ENCODE measurements at regions not wholly inside any gene's neighbourhood (a gene's known extent, or its start where the extent isn't known, plus 50 kb on each side); places are given as distances from the start of the nearest gene placed in this dataset.

- no peaks in the 10 kb centered on the region for H3K27me3 ChIP-seq (ENCODE audit: low read depth, low read length)
- H3K4me3 ChIP-seq (ENCODE audit: low read length), result no peak overlapping the region
- H3K4me2 ChIP-seq (ENCODE audit: low read length), result no peak overlapping the region
- H3K4me1 ChIP-seq (ENCODE audit: low read length), result peaks cover 21% of the 10 kb centered on the region
- no peak overlapping the region for H3K9ac ChIP-seq (ENCODE audit: low read length)
- H2AFZ ChIP-seq (ENCODE audit: low read depth, low read length), result no peak overlapping the region
- H3K36me3 ChIP-seq (replicated peaks; ENCODE audit: low read depth, low read length), result peaks cover 10% of the 10 kb centered on the region
- no peak overlapping the region for H3K27ac ChIP-seq (ENCODE audit: low read length)
- TF ChIP-seq CTCF (IDR thresholded peaks at IDR 0.05; ENCODE audit: low read depth, low read length) (no peak), EZH2phosphoT487 (IDR thresholded peaks at IDR 0.05; ENCODE audit: low read depth) (no peak)
- no peaks in the 10 kb centered on the region for H4K20me1 ChIP-seq (ENCODE audit: insufficient read depth, low read length)
- no peaks in the 10 kb centered on the region for H3K9me3 ChIP-seq (ENCODE audit: insufficient read depth, low read length)
- H3K79me2 ChIP-seq (ENCODE audit: low read length), result no peaks in the 10 kb centered on the region
Measured at GRCh38 chr9:79014929-79015699, 556.7 kb upstream of the TLE4 start.

- Histone ChIP-seq H3K4me3 (ENCODE audit: low read length) (no peak overlapping the region), H3K36me3 (replicated peaks; ENCODE audit: low read depth, low read length) (peaks cover 3% of the 10 kb centered on the region), H4K20me1 (ENCODE audit: insufficient read depth, low read length) (no peaks in the 10 kb centered on the region), H3K9me3 (ENCODE audit: insufficient read depth, low read length) (no peaks in the 10 kb centered on the region), H3K9ac (ENCODE audit: low read length) (no peak overlapping the region), H3K27ac (ENCODE audit: low read length) (no peak overlapping the region), H3K4me1 (ENCODE audit: low read length) (peaks cover 13% of the 10 kb centered on the region), H2AFZ (ENCODE audit: low read depth, low read length) (no peak overlapping the region), H3K27me3 (ENCODE audit: low read depth, low read length) (no peaks in the 10 kb centered on the region), H3K79me2 (ENCODE audit: low read length) (no peaks in the 10 kb centered on the region), H3K4me2 (ENCODE audit: low read length) (no peak overlapping the region)
- no peak for TF ChIP-seq CTCF (IDR thresholded peaks at IDR 0.05; ENCODE audit: low read depth, low read length)
- TF ChIP-seq EZH2phosphoT487 (IDR thresholded peaks at IDR 0.05; ENCODE audit: low read depth), result no peak
Measured at GRCh38 chr9:79015951-79016350, 555.8 kb upstream of the TLE4 start.

- H4K20me1 ChIP-seq (ENCODE audit: insufficient read depth, low read length), result no peaks in the 10 kb centered on the region
Measured at GRCh38 chr9:79020276-79020675, 551.5 kb upstream of the TLE4 start.

GRCh38 chr9:79021084-79021483, 550.7 kb upstream of the TLE4 start:
- no peaks in the 10 kb centered on the region for H3K79me2 ChIP-seq (ENCODE audit: low read length)
- no peak overlapping the region for H3K4me2 ChIP-seq (ENCODE audit: low read length)
- no peaks in the 10 kb centered on the region for H3K36me3 ChIP-seq (replicated peaks; ENCODE audit: low read depth, low read length)
- H3K9ac ChIP-seq (ENCODE audit: low read length), result no peak overlapping the region
- H3K27me3 ChIP-seq (ENCODE audit: low read depth, low read length), result no peaks in the 10 kb centered on the region
- H3K4me1 ChIP-seq (ENCODE audit: low read length), result peaks cover 4% of the 10 kb centered on the region
- no peak overlapping the region for H3K4me3 ChIP-seq (ENCODE audit: low read length)
- H3K27ac ChIP-seq (ENCODE audit: low read length), result no peak overlapping the region
- no peaks in the 10 kb centered on the region for H3K9me3 ChIP-seq (ENCODE audit: insufficient read depth, low read length)
- no peak overlapping the region for H2AFZ ChIP-seq (ENCODE audit: low read depth, low read length)
- no peaks in the 10 kb centered on the region for H4K20me1 ChIP-seq (ENCODE audit: insufficient read depth, low read length)
- TF ChIP-seq CTCF (IDR thresholded peaks at IDR 0.05; ENCODE audit: low read depth, low read length) (no peak), EZH2phosphoT487 (IDR thresholded peaks at IDR 0.05; ENCODE audit: low read depth) (no peak)

More at GRCh38 chr9:79020276-79020675, 551.5 kb upstream of the TLE4 start:
- H3K4me2 ChIP-seq (ENCODE audit: low read length), result no peak overlapping the region
- H3K4me1 ChIP-seq (ENCODE audit: low read length), result no peaks in the 10 kb centered on the region
- no peak for TF ChIP-seq EZH2phosphoT487 (IDR thresholded peaks at IDR 0.05; ENCODE audit: low read depth)
- no peak for TF ChIP-seq CTCF (IDR thresholded peaks at IDR 0.05; ENCODE audit: low read depth, low read length)
- H3K79me2 ChIP-seq (ENCODE audit: low read length), result no peaks in the 10 kb centered on the region
- no peaks in the 10 kb centered on the region for H3K9me3 ChIP-seq (ENCODE audit: insufficient read depth, low read length)
- H3K36me3 ChIP-seq (replicated peaks; ENCODE audit: low read depth, low read length), result no peaks in the 10 kb centered on the region
- H3K4me3 ChIP-seq (ENCODE audit: low read length), result no peak overlapping the region
- H3K27ac ChIP-seq (ENCODE audit: low read length), result no peak overlapping the region
- H3K9ac ChIP-seq (ENCODE audit: low read length), result no peak overlapping the region
- no peaks in the 10 kb centered on the region for H3K27me3 ChIP-seq (ENCODE audit: low read depth, low read length)
- no peak overlapping the region for H2AFZ ChIP-seq (ENCODE audit: low read depth, low read length)
